OCI-LY7 (cell line): ENCODE measurements at regions not wholly inside any gene's neighbourhood (a gene's known extent, or its start where the extent isn't known, plus 50 kb on each side); places are given as distances from the start of the nearest gene placed in this dataset.

Experiments used
- CTCF ChIP-seq: fragments of 200-600 bp; sonication (generic); conservative IDR thresholded peaks from 2 replicates; pipeline ENCODE4 v1.5.1; 2014; ENCODE audit warnings: mild to moderate bottlenecking, antibody characterized with exemption, low read length, moderate library complexity, mixed read lengths
- EZH2phosphoT487 ChIP-seq: fragments of 200-600 bp; sonication (generic); IDR thresholded peaks from 2 replicates; pipeline ENCODE4 v1.6.1; 2018; ENCODE audit warnings: low read depth, borderline replicate concordance, mild to moderate bottlenecking, mixed run types, antibody characterized with exemption, low read length, moderate library complexity, mixed read lengths

- TF ChIP-seq CTCF: no peak
- TF ChIP-seq EZH2phosphoT487: no peak
Observed at GRCh38 chr14:86310148-86310547, 780.2 kb downstream of the FLRT2 start.
